HUES48 (cell line): ENCODE measurements at regions not wholly inside any gene's neighbourhood (a gene's known extent, or its start where the extent isn't known, plus 50 kb on each side); places are given as distances from the start of the nearest gene placed in this dataset.

ENCODE experiments used
- H3K27ac ChIP-seq: one replicate; pipeline ENCODE4 v1.7.0; 2013; ENCODE audit warnings: low read depth, low read length, inconsistent platforms
- H3K27me3 ChIP-seq: 2 replicates; pipeline ENCODE4 v1.6.1; 2013; ENCODE audit warnings: mild to moderate bottlenecking, low read length; ENCODE audit not compliant: control insufficient read depth, insufficient read depth
- H3K36me3 ChIP-seq: 2 replicates; pipeline ENCODE4 v1.6.1; 2013; ENCODE audit warnings: low read length; ENCODE audit not compliant: control insufficient read depth, insufficient read depth
- H3K4me1 ChIP-seq: 2 replicates; pipeline ENCODE4 v1.6.1; 2013; ENCODE audit warnings: mild to moderate bottlenecking, low read length; ENCODE audit not compliant: control insufficient read depth, insufficient read depth
- H3K4me3 ChIP-seq: 2 replicates; pipeline ENCODE4 v1.5.1; 2013; ENCODE audit warnings: mild to moderate bottlenecking, low read depth, low read length
- H3K9ac ChIP-seq: 2 replicates; pipeline ENCODE4 v1.6.1; 2013; ENCODE audit warnings: mild to moderate bottlenecking, low read depth, low read length, moderate library complexity
- H3K9me3 ChIP-seq: 2 replicates; pipeline ENCODE4 v1.6.1; 2013; ENCODE audit warnings: low read length; ENCODE audit not compliant: control insufficient read depth, insufficient read depth

DNA sequence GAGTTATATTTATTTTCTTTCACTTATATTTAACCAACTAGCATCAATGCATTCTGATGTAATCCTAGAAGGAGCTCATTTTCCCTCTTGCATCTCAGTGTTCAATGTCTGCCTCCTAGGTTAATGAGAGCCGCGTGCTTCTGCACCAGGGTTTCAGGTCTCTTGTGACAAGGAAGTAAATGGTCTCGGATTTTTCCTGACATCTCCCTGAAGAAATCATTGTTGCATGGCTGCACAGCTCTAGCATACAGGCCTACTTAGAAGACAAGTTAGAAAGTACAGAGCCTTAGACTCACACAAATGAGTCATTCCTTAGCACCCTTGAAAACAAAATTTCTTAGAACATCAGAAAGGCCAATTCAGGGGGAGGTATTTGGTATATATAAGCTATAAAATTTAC, 57.2 kb upstream of the KLF12 start:
- Histone ChIP-seq H3K27me3 (no peaks in the 10 kb centered on the region), H3K36me3 (no peaks in the 10 kb centered on the region), H3K9ac (no peak overlapping the region), H3K4me1 (no peaks in the 10 kb centered on the region), H3K9me3 (no peaks in the 10 kb centered on the region), H3K27ac (no peak overlapping the region), H3K4me3 (no peak overlapping the region)

DNA sequence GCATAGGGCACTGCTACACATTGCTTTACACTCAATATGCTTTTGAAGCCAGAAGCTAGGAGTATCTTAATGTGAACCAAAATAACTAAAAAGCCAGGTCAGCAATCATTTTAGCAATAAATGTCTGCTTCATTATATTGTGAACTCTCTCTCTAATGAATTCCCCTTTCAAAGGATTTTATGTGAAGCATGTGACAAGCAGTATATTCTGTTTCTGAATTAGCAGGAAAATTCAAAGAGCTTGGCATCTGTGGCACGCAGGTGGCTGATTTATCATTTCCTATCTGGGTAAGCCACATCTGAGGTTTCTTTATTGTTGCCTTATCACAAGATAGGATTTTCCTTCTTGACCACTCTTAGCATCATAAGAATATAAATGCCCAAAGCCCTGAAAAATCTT, 56.8 kb upstream of the KLF12 start:
- H3K9me3 ChIP-seq, result no peaks in the 10 kb centered on the region
- H3K9ac ChIP-seq, result no peak overlapping the region
- H3K36me3 ChIP-seq, result no peaks in the 10 kb centered on the region
- no peak overlapping the region for H3K4me3 ChIP-seq
- no peaks in the 10 kb centered on the region for H3K4me1 ChIP-seq
- H3K27me3 ChIP-seq, result no peaks in the 10 kb centered on the region
- H3K27ac ChIP-seq, result no peak overlapping the region

DNA sequence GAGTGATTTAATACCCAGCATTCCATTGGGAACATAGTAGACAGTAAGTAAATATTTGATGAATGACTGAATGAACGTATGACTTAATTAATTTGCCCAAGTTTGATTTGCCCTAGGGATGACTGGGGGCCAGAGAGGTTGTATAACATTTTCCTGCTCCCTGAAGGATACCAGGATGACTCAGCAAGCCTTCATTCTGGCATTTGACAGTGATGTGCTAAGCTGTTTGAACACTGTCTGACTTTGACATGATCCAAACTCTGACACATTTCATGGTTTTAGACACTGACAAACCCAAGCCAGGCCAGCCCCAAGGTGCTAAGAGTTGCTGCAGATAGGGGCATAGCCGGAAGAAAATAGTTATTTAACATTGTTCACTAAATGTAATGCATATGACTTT, 53.4 kb upstream of the KLF12 start:
- no peak overlapping the region for H3K27ac ChIP-seq
- H3K4me3 ChIP-seq, result no peak overlapping the region
- no peaks in the 10 kb centered on the region for H3K27me3 ChIP-seq
- no peaks in the 10 kb centered on the region for H3K9me3 ChIP-seq
- no peaks in the 10 kb centered on the region for H3K36me3 ChIP-seq
- no peak overlapping the region for H3K9ac ChIP-seq
- no peaks in the 10 kb centered on the region for H3K4me1 ChIP-seq

DNA sequence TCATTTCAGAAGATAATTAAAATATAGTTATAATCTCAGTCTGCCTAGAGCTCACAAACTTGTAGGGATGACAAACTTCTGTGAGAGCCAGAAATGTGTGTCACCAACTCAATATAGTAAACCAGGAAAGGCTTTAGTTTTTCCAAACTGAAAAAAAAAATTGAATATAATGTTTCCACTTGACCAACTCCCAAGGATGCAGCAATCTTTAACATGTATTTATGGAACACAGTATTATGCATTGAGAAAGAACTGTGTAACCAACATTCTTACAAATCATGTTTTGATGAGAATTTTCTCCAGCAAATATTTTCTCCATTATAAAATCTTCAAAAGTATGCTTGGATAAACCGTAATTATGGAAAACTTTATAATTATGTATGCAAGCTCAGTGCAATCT, 50.1 kb upstream of the KLF12 start:
- Histone ChIP-seq H3K27ac (no peak overlapping the region), H3K4me1 (no peaks in the 10 kb centered on the region), H3K9me3 (no peaks in the 10 kb centered on the region), H3K9ac (no peak overlapping the region), H3K27me3 (no peaks in the 10 kb centered on the region), H3K4me3 (no peak overlapping the region), H3K36me3 (no peaks in the 10 kb centered on the region)
